M059J (cell line): ENCODE measurements at regions not wholly inside any gene's neighbourhood (a gene's known extent, or its start where the extent isn't known, plus 50 kb on each side); places are given as distances from the start of the nearest gene placed in this dataset.

Experiments
- DNase-seq: peaks from one replicate; pipeline ENCODE4 v3.0.0-alpha.2; 2012; ENCODE audit warnings: low read depth

- no peak for DNase-seq
Observed at GRCh38 chr16:77592021-77592420, 130.3 kb upstream of the NUDT7 start.

GRCh38 chr16:77594057-77594456, 128.3 kb upstream of the NUDT7 start:
- no peak for DNase-seq

GRCh38 chr16:77594799-77595596, 127.3 kb upstream of the NUDT7 start:
- no peak for DNase-seq

- peak; percentile 71 for DNase-seq
Observed at GRCh38 chr16:77596261-77596660, 126.1 kb upstream of the NUDT7 start.

- DNase-seq = peak; percentile 44
Observed at GRCh38 chr16:77599793-77600415, 122.4 kb upstream of the NUDT7 start.

GRCh38 chr16:77600555-77600954, 121.8 kb upstream of the NUDT7 start:
- DNase-seq = no peak

GRCh38 chr16:77603656-77604055, 118.7 kb upstream of the NUDT7 start:
- DNase-seq = no peak

- peak; percentile 33 for DNase-seq
Observed at GRCh38 chr16:77610496-77610895, 111.8 kb upstream of the NUDT7 start.

GRCh38 chr16:77611386-77611785, 110.9 kb upstream of the NUDT7 start:
- DNase-seq = no peak

GRCh38 chr16:77612596-77612995, 109.7 kb upstream of the NUDT7 start:
- no peak for DNase-seq

GRCh38 chr16:77613095-77613494, 109.2 kb upstream of the NUDT7 start:
- DNase-seq = peak; percentile 50

- DNase-seq = no peak
Observed at GRCh38 chr16:77617553-77617952, 104.8 kb upstream of the NUDT7 start.

- peak; percentile 84 for DNase-seq
Observed at GRCh38 chr16:77617996-77618395, 104.3 kb upstream of the NUDT7 start.

GRCh38 chr16:77618951-77619350, 103.4 kb upstream of the NUDT7 start:
- no peak for DNase-seq

- DNase-seq = no peak
Observed at GRCh38 chr16:77624085-77624484, 98.2 kb upstream of the NUDT7 start.

- DNase-seq = no peak
Observed at GRCh38 chr16:77636615-77637014, 85.7 kb upstream of the NUDT7 start.

GRCh38 chr16:77637940-77638339, 84.4 kb upstream of the NUDT7 start:
- peak; percentile 4 for DNase-seq

- no peak for DNase-seq
Observed at GRCh38 chr16:77643176-77643575, 79.1 kb upstream of the NUDT7 start.

- DNase-seq = peak; percentile 26
Observed at GRCh38 chr16:77645764-77646163, 76.5 kb upstream of the NUDT7 start.

GRCh38 chr16:77647726-77648125, 74.6 kb upstream of the NUDT7 start:
- no peak for DNase-seq

- DNase-seq = no peak
Observed at GRCh38 chr16:77650761-77651160, 71.6 kb upstream of the NUDT7 start.

- no peak for DNase-seq
Observed at GRCh38 chr16:77652399-77652798, 69.9 kb upstream of the NUDT7 start.

GRCh38 chr16:77657016-77657415, 65.3 kb upstream of the NUDT7 start:
- peak; percentile 75 for DNase-seq
